Central memory CD4-positive, alpha-beta T cell (primary cell): ENCODE measurements at regions not wholly inside any gene's neighbourhood (a gene's known extent, or its start where the extent isn't known, plus 50 kb on each side); places are given as distances from the start of the nearest gene placed in this dataset.

Experiments used
- DNase-seq: peaks from one replicate; pipeline ENCODE4 v3.0.0; 2022

DNA sequence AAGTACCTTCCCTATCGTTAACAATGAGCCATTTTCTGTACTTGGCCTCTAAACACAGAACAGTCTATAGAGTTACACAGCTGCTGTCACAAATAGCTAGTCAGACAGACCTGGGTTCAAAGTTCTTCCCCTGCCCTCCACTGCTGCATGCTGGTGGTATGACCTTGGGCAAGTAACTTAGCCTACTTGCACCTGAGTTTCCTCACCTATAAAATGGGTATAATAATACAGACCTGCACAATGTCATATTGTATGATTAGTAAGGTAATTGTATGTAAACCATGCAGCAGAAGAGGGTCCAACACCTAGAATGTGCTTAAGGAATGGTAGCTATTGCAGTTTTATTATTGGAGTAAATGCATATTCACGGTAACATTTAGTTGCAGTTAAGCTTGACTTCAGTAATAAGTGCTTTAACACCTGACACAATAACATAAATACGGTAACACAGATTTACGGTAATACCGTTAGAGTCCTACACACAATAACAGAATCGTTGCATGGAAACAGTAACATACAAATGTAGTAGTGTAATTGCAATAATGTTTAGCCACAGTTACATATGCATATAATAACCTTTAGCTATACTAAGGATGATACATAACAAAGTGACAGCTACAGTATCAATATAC, 193.3 kb upstream of the CSF3R start:
- DNase-seq = no peak

DNA sequence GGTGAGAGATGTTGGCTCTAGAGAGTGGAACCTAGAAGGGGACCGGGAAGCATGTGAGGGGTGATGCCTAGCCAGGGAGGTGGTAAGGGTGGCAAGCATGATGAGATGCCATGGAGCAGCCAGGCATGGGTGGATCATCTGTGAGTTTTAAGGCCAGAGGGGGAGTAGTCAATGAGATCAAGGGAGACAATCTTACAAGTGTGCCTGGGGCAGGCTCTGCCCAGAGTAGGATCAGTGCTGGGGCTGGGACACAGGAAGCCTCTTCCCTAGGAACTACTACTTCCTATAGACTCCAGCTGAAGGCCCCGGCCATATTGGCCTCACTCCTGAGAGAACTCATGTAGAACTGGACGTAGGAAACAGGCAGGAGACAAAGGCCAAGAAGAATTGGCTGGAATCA, 192.4 kb upstream of the CSF3R start:
- no peak for DNase-seq

GRCh38 chr1:36673202-36673601, 190.5 kb upstream of the CSF3R start:
- no peak for DNase-seq

DNA sequence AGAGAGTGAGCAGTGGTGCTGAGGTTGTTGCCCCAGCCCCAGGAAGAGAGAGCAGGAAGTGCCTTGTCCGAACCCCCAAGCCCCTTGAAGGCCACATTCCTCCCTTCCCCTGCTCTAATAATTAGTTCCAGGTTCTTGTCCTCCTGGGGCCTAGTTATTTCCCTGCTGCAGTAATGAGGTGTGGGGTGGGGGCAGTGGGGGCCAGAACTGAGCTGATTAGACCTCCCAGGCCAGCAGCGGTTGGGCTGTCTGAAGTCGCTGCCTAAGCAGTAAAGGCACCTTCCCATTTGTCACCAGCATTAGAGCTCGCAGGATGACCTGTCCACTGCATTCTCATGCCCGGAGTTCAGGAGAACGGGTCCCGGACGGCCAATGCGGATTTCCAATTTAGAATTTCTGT, 186.5 kb upstream of the CSF3R start:
- DNase-seq = no peak

GRCh38 chr1:36667836-36668235, 185.1 kb upstream of the CSF3R start:
- no peak for DNase-seq

- no peak for DNase-seq
Measured at GRCh38 chr1:36667256-36667655, 184.5 kb upstream of the CSF3R start.

DNA sequence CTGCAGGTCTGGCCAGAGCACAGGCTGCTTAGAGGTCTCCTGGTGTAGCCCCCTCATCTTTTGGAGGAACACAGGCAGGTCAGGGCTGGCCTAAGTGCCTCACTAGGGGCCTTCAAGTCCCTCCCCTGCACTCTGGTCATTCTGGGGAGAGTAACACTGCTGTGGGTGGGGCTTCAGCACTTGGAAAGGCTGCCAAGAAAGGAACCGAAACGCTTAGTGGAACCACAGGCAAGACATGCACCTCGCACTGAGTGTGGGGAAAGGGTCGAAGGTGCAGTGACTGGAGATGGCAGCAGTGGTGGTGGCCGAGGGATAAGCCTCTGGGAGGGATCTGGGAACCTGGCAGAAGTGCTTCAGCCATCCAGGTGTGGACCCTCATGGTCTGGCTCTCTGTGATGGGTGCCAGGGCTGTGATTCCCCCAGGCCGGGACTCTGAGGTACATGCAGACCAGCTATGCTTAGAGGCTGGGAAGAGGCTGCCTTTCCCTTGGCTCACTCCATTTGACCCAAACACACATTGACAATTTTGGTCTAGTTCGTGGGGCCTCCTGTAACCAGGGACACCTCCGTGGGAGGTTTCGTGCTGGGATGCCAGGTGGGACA, 182.9 kb upstream of the CSF3R start:
- no peak for DNase-seq

- no peak for DNase-seq
Measured at GRCh38 chr1:36664571-36665287, 182.0 kb upstream of the CSF3R start.

DNA sequence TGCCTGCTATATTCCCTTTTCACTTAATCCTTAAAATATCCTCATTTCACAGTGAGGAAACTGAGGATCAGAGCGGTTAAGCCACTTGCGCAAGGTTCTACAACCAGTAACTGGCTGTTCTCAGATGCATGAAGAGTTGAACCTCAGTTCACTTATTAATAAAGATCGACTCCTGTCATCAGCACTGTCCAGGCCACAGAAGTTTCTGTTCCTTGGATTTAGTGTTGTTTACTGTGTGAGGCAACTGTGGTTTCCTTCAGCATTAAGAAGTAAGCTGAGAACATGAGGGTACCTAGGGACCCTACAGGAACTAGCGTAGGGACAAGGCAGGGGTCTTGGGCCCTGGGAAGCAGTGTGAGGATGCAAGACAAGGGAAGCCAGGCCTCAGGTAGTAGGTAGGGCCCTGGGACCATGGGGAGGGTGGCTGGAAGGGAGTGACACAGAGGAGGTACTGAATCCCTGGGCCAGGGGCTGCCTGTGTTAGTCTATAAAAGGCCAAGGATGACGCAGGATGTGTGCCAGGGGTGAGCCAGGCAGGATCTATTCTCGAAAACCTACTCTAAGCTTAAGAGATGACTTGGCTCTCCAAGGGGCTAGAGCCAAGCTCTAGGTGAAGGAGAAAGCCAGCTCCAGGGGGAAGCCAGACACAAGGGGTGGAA, 181.2 kb upstream of the CSF3R start:
- no peak for DNase-seq

DNA sequence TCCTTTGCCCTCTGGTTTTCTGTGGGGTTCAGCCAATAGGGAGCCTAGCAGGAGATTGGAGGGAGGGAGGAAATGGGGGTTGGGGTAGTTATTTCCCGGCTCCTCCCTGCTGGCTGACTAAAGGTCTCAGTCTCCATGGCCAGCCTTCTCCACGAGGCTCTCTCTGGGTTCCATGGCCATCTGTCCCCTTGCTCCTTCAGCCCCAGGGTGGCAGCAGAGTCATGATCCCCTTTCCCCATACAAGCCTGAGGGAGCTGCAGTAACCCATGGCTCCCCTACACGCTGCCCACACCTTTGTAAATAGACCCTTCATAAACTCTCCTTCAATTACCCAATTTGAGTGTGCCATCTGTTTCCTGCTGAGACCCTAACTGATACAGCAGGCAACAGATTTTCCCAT, 176.1 kb upstream of the CSF3R start:
- no peak for DNase-seq

DNA sequence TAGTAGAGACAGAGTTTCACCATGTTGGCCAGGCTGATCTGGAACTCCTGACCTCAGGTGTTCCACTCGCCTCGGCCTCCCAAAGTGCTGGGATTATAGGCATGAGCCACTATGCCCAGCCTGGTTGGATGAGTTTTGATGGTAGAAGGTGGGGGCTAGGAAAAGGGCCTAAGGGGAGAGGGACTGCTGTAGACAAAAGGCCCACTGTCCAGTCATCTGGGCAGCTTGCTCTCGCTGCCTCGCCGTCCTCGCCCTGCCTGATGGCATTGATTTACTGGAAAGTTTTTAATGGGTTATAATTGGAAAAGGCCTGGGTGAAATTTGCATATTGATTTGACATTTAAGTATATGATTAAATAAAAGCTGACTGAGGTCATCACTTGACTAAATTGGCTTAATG, 175.1 kb upstream of the CSF3R start:
- DNase-seq = no peak

DNA sequence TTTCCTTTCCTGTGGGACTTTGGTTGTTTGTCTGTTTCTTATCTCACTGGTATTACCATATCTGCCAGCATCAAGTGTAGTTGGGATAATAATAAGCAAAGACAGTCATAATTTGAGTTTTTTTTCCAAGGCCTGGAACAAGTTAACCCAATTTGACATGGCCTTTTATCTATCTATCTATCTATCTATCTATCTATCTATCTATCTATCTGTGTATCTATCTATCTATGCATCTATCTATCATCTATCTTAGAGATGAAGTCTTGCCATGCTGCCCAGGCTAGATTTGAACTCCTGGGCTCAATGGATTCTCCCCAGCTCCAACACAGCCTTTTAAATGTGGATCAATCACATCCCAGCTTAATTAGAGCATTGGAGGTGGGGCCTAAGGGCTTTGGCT, 174.1 kb upstream of the CSF3R start:
- DNase-seq = no peak

- DNase-seq = no peak
Measured at GRCh38 chr1:36656271-36656670, 173.6 kb upstream of the CSF3R start.

GRCh38 chr1:36654586-36654985, 171.9 kb upstream of the CSF3R start:
- no peak for DNase-seq

- no peak for DNase-seq
Measured at GRCh38 chr1:36653850-36654249, 171.1 kb upstream of the CSF3R start.

GRCh38 chr1:36652586-36652985, 169.9 kb upstream of the CSF3R start:
- no peak for DNase-seq

- DNase-seq = no peak
Measured at GRCh38 chr1:36652011-36652410, 169.3 kb upstream of the CSF3R start.

DNA sequence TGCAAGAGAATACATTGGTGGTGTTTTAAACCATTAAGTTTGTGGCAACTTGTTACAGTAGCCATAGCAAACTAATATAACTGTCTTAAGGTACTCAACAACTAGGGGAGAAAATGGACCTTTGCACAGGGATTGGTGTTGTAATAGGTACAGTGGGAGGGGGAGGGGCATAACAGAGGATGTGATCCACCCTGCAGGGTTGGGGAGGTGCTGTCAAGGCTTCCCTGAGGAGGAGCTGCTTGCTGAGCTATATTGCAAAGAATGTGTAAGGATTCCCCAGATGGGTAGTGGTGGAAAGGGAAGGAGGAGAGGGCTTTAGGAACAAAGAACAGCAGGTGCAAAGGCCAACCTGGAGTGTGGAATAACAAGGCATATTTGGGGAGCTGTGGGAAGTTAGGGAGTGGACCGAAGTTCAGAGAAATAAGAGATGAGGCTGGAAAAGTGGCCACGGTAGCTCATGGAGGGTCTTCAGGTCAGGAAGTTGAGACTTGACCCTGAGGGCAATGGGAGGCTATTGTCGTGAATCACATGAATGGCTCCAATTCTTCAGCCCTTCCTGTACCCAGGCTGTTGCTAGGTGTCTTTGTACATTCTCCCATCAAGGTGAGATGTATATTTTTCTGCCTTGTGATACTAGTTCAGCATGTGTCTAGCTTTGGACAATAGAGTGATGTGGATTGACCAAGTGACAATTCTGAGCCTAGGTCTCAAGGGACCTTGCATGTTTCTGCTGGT, 168.6 kb upstream of the CSF3R start:
- no peak for DNase-seq

- DNase-seq = peak; percentile 28
Measured at GRCh38 chr1:36650200-36651065, 167.7 kb upstream of the CSF3R start.

DNA sequence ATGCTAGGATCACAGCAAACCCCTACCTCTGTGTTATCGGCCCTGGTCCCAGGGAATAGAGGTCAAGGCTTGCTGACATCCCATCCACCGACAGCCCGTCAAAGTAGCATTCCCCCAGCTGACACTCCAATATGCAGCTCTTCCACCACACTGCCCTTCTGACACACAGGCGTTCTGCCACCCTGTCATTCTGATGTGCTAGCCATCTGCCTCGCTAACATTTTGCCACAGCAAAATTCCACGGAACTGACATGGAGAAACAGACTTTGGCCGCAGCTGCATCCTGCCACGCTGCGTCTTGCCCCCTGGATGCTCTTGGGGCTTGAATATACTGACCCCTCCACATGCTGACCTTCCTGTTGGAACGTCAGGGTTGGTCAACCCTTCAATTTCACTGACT, 163.2 kb upstream of the CSF3R start:
- no peak for DNase-seq

DNA sequence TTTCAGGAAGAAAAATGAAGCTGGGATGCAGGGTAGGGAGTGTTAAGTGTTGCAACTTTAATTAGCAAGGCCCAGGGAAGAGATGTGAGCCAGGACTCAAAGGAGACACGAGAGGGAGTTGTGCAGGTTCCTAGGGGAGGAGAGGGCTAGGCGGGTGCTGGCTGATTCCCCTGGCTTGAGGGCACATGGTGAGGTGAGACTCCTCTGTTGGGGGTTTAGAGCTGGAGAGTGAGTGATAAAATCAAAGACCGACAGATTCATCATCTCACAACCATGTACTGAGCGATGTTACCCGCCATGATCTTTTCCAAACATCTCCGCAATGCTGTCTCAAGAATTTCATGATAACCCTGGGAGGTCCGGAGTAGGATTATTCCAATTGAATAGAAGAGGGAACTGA, 161.8 kb upstream of the CSF3R start:
- DNase-seq = no peak
